ENCODE measurements at regions not wholly inside any gene's neighbourhood (a gene's known extent, or its start where the extent isn't known, plus 50 kb on each side); places are given as distances from the start of the nearest gene placed in this dataset.
A peak's percentile ranks its signal among the peaks of the same experiment; 100 is the strongest.

DNA sequence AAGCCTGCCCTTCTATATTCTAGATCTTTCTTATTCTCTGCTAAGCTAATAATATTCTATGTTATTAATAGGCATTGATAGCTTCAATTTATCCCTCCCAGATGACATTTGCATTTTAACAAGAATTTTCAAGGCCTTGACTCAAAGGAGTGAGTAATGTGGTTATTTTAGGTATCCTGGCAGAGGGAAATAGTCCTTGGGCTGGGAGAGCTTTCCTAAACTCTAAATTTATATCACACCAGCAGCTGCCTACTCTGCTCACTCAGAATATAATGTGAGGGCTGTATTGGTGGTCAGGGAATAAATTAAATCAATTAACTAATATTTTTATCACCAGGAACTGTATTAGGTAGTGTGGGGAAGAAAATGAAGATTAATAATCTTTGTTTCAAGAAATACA, 74.8 kb upstream of the ADAM23 start:
- no peak for DNase-seq

DNA sequence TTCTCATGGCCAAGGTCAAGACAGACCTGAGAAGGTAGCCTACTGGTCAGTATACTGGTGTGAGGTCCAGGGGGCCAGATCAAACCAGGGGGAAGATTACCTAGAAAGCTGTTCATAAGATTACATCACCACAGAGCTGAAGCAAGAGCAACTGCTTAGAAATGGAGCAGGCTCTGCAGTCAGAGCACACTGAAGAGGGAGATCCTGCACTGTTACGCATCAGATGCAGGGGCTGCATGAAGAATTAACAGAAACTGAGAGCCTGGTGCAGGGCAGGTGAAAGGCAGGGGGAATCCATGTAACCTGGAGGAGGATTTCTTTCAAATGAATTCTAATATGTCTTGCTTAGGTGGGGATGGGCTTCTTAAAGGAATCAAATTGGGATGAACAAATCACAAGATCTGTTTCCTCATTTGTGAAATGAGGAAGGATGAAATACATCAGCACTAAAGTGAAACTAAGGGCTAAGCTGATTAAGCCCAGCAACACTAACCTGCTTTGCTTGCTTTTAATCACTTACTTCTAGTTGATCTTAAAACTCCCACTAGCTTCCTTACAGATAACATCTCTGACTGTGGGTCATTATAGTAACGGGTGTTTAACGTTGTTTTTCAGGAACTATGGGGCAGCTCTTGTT, 74.3 kb upstream of the ADAM23 start:
- DNase-seq = no peak

DNA sequence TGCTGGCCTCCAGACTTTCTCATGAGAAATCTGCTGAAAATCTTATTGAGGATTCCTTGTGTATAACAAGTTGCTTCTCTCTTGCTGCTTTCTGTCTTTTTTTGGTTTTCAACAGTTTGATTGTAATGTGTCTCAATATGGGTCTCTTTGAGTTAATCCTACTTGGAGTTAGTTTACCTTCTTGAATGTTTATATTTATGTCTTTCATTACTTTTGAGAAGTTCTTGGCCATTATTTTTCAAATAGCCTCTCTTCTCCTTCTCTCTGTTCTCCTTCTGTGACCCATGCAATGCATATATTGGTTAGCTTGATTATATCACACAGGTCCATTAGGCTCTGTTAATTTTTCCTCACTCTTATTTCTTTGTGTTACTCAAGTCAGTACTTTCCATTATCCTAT, 67.4 kb upstream of the ADAM23 start:
- DNase-seq = no peak

DNA sequence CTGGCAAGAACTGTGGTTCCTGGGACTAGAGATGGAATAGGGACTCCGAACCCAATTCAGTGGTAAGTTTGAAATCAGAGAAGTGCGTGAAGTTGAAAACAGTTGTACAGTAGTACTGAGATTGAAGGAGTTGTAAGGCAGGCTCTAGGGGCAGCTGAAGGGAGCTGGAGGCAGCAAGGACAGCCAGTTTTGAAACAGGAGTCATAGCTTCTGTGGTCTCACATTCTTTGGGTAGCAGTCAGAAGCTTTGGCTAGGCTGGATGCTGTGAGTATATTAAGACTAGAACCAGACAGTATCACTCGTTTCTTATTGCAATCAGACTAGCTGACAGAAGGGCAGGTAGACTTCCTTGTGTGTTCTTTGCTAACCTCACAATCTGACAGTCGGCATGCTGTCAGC, 64.5 kb upstream of the ADAM23 start:
- DNase-seq = no peak

DNA sequence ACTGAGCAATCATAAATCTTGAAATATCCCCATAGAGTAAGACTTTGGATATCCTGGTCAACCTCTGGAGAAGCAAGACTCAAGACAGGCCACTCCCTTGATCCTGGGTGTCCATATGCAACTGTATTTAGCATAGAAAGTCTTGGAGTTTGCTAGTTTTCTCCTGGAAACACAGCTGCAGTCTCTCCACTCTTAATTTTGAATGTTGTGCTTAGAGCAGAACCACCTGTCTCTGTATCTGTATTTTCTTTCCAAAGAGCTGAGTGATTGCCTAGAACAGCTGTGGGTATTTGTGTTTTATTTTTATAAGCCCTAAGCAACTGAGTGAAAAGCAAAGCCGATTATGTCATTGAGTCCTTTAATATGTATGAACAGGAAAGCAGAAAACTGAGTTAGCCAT, 64.1 kb upstream of the ADAM23 start:
- no peak for DNase-seq

DNA sequence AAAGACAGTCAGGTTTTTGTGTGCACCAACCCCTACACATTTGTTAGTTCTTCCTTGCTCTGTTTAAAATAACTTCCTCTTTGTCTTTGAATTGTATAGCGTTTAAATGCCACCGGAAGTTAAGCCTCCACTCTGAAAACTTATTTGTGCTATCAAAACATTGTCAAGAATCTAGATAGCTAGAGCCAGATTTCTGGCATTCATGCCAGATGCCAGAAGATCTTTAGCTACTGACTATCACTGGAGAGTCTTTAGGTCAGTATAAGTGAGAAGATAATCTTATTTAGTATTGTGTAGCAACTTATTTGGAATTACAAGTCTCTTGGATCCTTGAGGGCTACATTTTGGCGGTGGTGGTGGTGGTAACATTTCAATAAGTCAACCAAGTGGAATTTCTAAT, 63.4 kb upstream of the ADAM23 start:
- no peak for DNase-seq

DNA sequence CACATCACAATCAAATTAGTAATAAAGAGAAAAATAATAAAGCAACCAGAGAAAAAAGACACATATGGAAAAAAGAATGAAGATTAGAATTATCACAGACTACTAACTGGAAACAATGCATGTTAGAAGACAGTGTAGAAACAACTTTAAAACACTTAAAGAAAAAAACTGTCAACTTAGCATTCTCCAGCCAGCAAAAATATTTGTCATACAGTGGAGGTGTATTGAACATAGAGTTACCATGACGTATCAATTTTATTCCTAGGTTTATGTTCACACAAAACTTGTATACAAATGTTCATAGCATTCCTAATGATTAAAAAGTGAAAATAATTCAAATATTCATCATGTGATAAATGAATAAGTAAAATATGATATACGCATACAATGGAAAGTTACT, 61.5 kb upstream of the ADAM23 start:
- DNase-seq = no peak

DNA sequence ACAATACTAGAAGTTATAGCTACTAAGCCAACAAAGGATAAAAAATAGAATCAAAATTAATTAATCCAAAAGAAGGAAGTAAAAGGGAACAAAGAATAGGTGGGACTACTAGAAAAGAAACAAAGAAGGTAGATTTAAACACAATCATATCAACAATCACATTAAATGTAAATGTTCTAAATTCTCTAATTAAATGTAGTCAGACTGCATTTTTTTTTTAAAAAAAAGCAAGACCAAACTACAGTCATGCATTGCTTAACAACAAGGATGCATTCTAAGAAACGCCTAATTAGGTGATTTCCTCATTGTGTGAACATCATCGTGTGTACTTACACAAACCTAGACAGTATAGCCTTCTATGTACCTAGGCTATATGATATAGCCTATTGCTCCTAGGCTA, 59.7 kb upstream of the ADAM23 start:
- no peak for DNase-seq

DNA sequence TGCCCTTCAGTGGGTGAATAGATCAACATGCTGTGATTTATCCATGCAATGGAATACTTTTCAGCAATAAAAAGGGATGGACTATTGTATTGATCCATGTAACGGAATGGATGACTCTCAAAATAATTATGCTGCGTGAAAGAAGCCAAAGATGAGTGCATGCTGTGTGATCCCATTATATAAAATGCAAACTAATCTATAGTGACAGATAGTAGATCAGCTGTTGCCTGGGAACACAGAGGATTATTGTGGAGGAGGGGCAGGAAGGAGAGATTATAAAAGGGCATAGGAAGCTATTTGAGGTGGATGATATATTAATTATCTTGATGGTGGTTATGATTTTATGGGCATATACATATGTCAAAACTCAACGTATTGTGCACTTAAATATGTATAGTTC, 55.5 kb upstream of the ADAM23 start:
- DNase-seq = no peak

DNA sequence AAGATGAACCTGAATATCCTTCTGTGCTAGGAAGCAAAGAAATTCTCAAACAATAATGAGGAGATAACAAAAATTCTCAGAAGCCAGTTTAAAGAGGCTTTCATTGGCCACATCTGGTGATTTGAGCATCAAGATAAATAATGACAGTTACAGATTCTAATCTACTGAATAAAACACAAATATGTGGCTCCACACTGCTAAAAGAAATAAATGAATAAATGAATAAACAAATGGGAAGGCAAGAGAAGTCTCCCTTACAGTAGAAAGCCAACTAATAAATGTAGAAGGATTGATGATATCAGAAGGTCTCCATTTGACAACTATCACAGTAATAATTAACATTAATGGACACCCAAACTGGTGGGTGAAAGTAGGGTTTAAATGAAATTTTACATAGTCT, 54.6 kb upstream of the ADAM23 start:
- no peak for DNase-seq

DNA sequence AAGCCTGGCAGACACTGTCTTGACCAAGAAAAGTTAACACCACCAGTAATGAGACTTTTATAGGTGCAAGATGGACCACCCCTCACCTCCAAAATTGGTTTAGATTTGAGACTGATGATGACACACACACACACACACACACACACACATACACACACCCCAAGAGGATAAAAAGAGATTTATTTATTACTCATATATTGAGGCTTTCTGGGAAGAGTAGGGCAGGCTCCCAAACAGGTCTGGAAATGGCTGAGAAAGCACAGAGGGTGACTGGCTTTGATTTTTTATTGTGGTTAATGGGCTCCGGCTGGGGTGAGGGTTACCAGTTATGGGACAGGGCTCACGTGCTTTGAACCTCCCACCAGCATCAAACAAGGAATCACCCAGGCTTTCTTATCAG, 54.2 kb upstream of the ADAM23 start:
- no peak for DNase-seq

DNA sequence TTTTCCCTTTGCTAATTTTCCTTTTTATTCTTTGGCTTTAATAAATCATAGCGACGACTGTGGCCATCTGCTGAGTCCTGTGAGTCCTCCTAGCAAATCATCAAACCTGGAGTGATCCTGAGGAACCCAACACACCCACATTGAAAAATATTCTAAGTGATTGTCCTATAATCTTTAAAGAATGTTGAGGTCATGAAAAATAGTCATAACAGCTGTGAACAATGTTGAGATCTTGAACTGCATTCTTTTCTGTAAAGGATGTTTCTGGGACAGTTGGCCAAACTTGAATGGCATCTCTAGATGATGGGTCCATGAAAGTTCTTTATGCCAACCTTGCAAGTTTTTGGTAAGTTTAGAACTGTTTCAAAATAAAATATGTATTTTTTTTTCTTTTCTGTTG, 53.2 kb upstream of the ADAM23 start:
- DNase-seq = no peak

DNA sequence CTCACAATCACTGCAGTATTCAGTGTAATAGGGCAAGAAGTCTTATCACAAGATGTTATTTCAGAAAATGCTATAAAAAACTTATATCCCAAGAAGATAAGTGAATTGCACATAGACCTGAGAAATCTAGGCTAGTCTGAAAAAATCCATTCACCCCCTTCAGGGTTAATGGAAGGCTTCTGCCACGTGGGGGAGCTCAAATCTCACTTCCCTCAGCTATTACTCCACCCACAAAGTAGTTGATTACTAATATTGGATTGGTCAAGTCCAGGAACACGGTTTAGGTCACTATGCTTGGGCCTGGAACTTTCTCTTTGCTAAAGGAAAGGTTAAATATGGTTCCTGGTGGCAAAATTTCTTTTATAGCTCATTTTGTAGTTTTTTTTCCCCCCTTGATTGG, 51.2 kb upstream of the ADAM23 start:
- peak; percentile 31 for DNase-seq

Data from activated CD4-positive, alpha-beta T cell treated with anti-CD3 and anti-CD28 coated beads for 48 hours (primary cell).